ENCODE measurements at regions not wholly inside any gene's neighbourhood (a gene's known extent, or its start where the extent isn't known, plus 50 kb on each side); places are given as distances from the start of the nearest gene placed in this dataset.

DNA sequence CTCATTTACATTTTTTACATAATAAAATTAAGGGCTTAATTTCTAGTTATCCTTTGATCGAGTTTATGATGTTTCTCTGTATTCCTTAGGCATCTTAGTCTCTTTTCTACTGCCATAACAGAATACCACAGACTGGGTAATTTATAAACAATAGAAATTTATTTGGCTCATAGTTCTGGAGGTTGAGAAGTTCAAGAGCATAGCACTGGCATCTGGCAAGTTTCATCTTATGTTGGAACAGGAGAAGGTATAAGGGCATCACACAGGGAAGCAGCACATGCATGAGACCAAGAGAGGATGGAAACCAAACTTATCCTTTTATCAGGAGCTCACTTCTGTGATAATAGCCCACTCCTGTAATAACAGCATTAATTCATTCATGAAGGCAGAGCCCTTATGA lies 284.9 kb upstream of the COX7C start:
- Histone ChIP-seq H3K4me3 (no peak overlapping the region), H3K27ac (no peak overlapping the region), H3K27me3 (no peaks in the 10 kb centered on the region), H3K4me1 (no peaks in the 10 kb centered on the region), H3K36me3 (ENCODE audit: low read depth, missing control alignments) (no peaks in the 10 kb centered on the region), H3K9me3 (no peaks in the 10 kb centered on the region)
- 91 to 100% methylated on average over 1 of the region's 1 CpG for WGBS, 2 donors
- intact Hi-C loops (cut with DNase I; ENCODE audit: low total_unique reads), result no loop called here
- TF ChIP-seq POLR2A (IDR thresholded peaks at IDR 0.05), result no peak
- TF ChIP-seq CTCF (IDR thresholded peaks at IDR 0.05), result no peak
- no peak for DNase-seq

- TF ChIP-seq CTCF (IDR thresholded peaks at IDR 0.05), result no peak
- no peak for TF ChIP-seq POLR2A (IDR thresholded peaks at IDR 0.05)
- Histone ChIP-seq H3K9me3 (no peaks in the 10 kb centered on the region), H3K4me1 (no peaks in the 10 kb centered on the region), H3K27ac (no peak overlapping the region), H3K36me3 (ENCODE audit: low read depth, missing control alignments) (no peaks in the 10 kb centered on the region), H3K27me3 (no peaks in the 10 kb centered on the region), H3K4me3 (no peak overlapping the region)
- no peak for DNase-seq
- intact Hi-C loops (cut with DNase I; ENCODE audit: low total_unique reads), result no loop called here
- WGBS, 2 donors, result 96 to 100% methylated on average over 6 to 10 of the region's 10 CpGs
These were observed 279.9 kb upstream of the COX7C start for GRCh38 chr5:86337667-86338460.

DNA sequence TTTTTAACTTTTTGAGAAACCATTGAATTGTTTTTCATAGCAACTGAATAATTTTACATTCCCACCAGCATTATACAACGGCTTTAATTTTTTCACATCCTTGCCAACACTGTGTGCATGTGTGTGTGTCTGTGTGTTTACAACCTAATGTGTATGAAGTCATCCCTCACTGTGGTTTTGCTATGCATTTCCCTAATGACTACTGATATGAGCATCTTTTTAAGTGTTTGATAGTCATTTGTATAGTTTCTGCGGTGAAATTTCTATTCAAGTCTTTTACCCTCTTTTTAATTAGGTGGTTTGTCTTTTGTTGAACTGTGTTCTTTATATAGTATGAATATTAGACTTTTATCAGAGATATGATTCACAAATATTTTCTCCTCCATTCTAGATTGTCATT lies 263.1 kb upstream of the COX7C start:
- TF ChIP-seq CTCF (IDR thresholded peaks at IDR 0.05) (no peak), POLR2A (IDR thresholded peaks at IDR 0.05) (no peak)
- Histone ChIP-seq H3K27ac (no peak overlapping the region), H3K27me3 (no peaks in the 10 kb centered on the region), H3K36me3 (ENCODE audit: low read depth, missing control alignments) (no peaks in the 10 kb centered on the region), H3K4me3 (no peak overlapping the region), H3K9me3 (no peaks in the 10 kb centered on the region), H3K4me1 (no peaks in the 10 kb centered on the region)
- 71 to 92% methylated on average over 2 of the region's 2 CpGs for WGBS, 2 donors
- intact Hi-C loops (cut with DNase I; ENCODE audit: low total_unique reads), result no loop called here
- no peak for DNase-seq

- intact Hi-C loops (cut with DNase I; ENCODE audit: low total_unique reads), result no loop called here
- Histone ChIP-seq H3K4me1 (no peaks in the 10 kb centered on the region), H3K27ac (no peak overlapping the region), H3K27me3 (no peaks in the 10 kb centered on the region), H3K36me3 (ENCODE audit: low read depth, missing control alignments) (no peaks in the 10 kb centered on the region), H3K4me3 (no peak overlapping the region), H3K9me3 (no peaks in the 10 kb centered on the region)
- 73% methylated on average over 1 of the region's 1 CpG for WGBS, 2 donors
- no peak for TF ChIP-seq POLR2A (IDR thresholded peaks at IDR 0.05)
- DNase-seq, result no peak
These were observed 256.9 kb upstream of the COX7C start for GRCh38 chr5:86360801-86361200.

- Histone ChIP-seq H3K4me1 (no peaks in the 10 kb centered on the region), H3K4me3 (no peak overlapping the region), H3K9me3 (no peaks in the 10 kb centered on the region), H3K27me3 (no peaks in the 10 kb centered on the region), H3K36me3 (ENCODE audit: low read depth, missing control alignments) (no peaks in the 10 kb centered on the region), H3K27ac (no peak overlapping the region)
- DNase-seq, result no peak
- no peak for TF ChIP-seq POLR2A (IDR thresholded peaks at IDR 0.05)
- no peak for TF ChIP-seq CTCF (IDR thresholded peaks at IDR 0.05)
- intact Hi-C loops (cut with DNase I; ENCODE audit: low total_unique reads), result no loop called here
These were observed 246.7 kb upstream of the COX7C start for GRCh38 chr5:86371061-86371460.
